ENCODE measurements at regions not wholly inside any gene's neighbourhood (a gene's known extent, or its start where the extent isn't known, plus 50 kb on each side); places are given as distances from the start of the nearest gene placed in this dataset.

GRCh38 chr6:25034431-25034921 lies 98.7 kb upstream of the RIPOR2 start:
- in situ Hi-C loops (cut with HindIII; ENCODE audit: low pct_unique_long_range_greater_than_20kb, low sequenced_read_pairs), result no loop called here
- no peak for TF ChIP-seq JUND (IDR thresholded peaks at IDR 0.05; ENCODE audit: low read depth)
- no peak for DNase-seq (ENCODE audit: low read depth in 1 of 2, low spot score in 1 of 2)

- in situ Hi-C loops (cut with HindIII; ENCODE audit: low pct_unique_long_range_greater_than_20kb, low sequenced_read_pairs), result no loop called here
- no peak for TF ChIP-seq JUND (IDR thresholded peaks at IDR 0.05; ENCODE audit: low read depth)
- DNase-seq (ENCODE audit: low read depth in 1 of 2, low spot score in 1 of 2), result no peak
Observed at GRCh38 chr6:25035174-25035511, 99.4 kb upstream of the RIPOR2 start.

- DNase-seq (ENCODE audit: low read depth in 1 of 2, low spot score in 1 of 2), result no peak
- TF ChIP-seq JUND (IDR thresholded peaks at IDR 0.05; ENCODE audit: low read depth), result no peak
- in situ Hi-C loops (cut with HindIII; ENCODE audit: low pct_unique_long_range_greater_than_20kb, low sequenced_read_pairs), result no loop called here
Observed at GRCh38 chr6:25035512-25036435, 100.0 kb upstream of the RIPOR2 start.

- in situ Hi-C loops (cut with HindIII; ENCODE audit: low pct_unique_long_range_greater_than_20kb, low sequenced_read_pairs), result no loop called here
- TF ChIP-seq JUND (IDR thresholded peaks at IDR 0.05; ENCODE audit: low read depth), result no peak
- no peak for DNase-seq (ENCODE audit: low read depth in 1 of 2, low spot score in 1 of 2)
Observed at GRCh38 chr6:25036461-25036860, 100.7 kb upstream of the RIPOR2 start.

- in situ Hi-C loops (cut with HindIII; ENCODE audit: low pct_unique_long_range_greater_than_20kb, low sequenced_read_pairs), result no loop called here
Observed at GRCh38 chr6:25038300-25038699, 102.5 kb upstream of the RIPOR2 start.

GRCh38 chr6:25038999-25039398 lies 103.2 kb upstream of the RIPOR2 start:
- no peak for DNase-seq (ENCODE audit: low read depth in 1 of 2, low spot score in 1 of 2)
- TF ChIP-seq JUND (IDR thresholded peaks at IDR 0.05; ENCODE audit: low read depth), result no peak
- in situ Hi-C loops (cut with HindIII; ENCODE audit: low pct_unique_long_range_greater_than_20kb, low sequenced_read_pairs), result no loop called here

More at GRCh38 chr6:25038300-25038699, 102.5 kb upstream of the RIPOR2 start:
- no peak for DNase-seq (ENCODE audit: low read depth in 1 of 2, low spot score in 1 of 2)
- no peak for TF ChIP-seq JUND (IDR thresholded peaks at IDR 0.05; ENCODE audit: low read depth)

GRCh38 chr6:25041485-25042035 lies 105.8 kb upstream of the RIPOR2 start:
- no peak for DNase-seq (ENCODE audit: low read depth in 1 of 2, low spot score in 1 of 2)
- in situ Hi-C loops (cut with HindIII; ENCODE audit: low pct_unique_long_range_greater_than_20kb, low sequenced_read_pairs), result no loop called here
- TF ChIP-seq JUND (IDR thresholded peaks at IDR 0.05; ENCODE audit: low read depth), result no peak

- no peak for DNase-seq (ENCODE audit: low read depth in 1 of 2, low spot score in 1 of 2)
Observed at GRCh38 chr6:25042036-25042521, 106.3 kb upstream of the RIPOR2 start.

GRCh38 chr6:25042536-25042935 lies 106.8 kb upstream of the RIPOR2 start:
- TF ChIP-seq JUND (IDR thresholded peaks at IDR 0.05; ENCODE audit: low read depth), result no peak
- in situ Hi-C loops (cut with HindIII; ENCODE audit: low pct_unique_long_range_greater_than_20kb, low sequenced_read_pairs), result no loop called here
- peak in 1 of 2 experiments; percentile 37 for DNase-seq (ENCODE audit: low read depth in 1 of 2, low spot score in 1 of 2)

More at GRCh38 chr6:25042036-25042521, 106.3 kb upstream of the RIPOR2 start:
- no peak for TF ChIP-seq JUND (IDR thresholded peaks at IDR 0.05; ENCODE audit: low read depth)
- in situ Hi-C loops (cut with HindIII; ENCODE audit: low pct_unique_long_range_greater_than_20kb, low sequenced_read_pairs), result no loop called here

- in situ Hi-C loops (cut with HindIII; ENCODE audit: low pct_unique_long_range_greater_than_20kb, low sequenced_read_pairs), result no loop called here
- TF ChIP-seq JUND (IDR thresholded peaks at IDR 0.05; ENCODE audit: low read depth), result no peak
- no peak for DNase-seq (ENCODE audit: low read depth in 1 of 2, low spot score in 1 of 2)
Observed at GRCh38 chr6:25042984-25043725, 107.4 kb upstream of the RIPOR2 start.

GRCh38 chr6:25043892-25044291 lies 108.1 kb upstream of the RIPOR2 start:
- no peak for TF ChIP-seq JUND (IDR thresholded peaks at IDR 0.05; ENCODE audit: low read depth)
- DNase-seq (ENCODE audit: low read depth in 1 of 2, low spot score in 1 of 2), result no peak
- in situ Hi-C loops (cut with HindIII; ENCODE audit: low pct_unique_long_range_greater_than_20kb, low sequenced_read_pairs), result no loop called here

GRCh38 chr6:25046942-25047341 lies 111.2 kb upstream of the RIPOR2 start:
- in situ Hi-C loops (cut with HindIII; ENCODE audit: low pct_unique_long_range_greater_than_20kb, low sequenced_read_pairs), result no loop called here
- DNase-seq (ENCODE audit: low read depth in 1 of 2, low spot score in 1 of 2), result no peak
- TF ChIP-seq JUND (IDR thresholded peaks at IDR 0.05; ENCODE audit: low read depth), result no peak

All from T47D (cell line).